COR-L47 (cell line): ENCODE measurements at regions not wholly inside any gene's neighbourhood (a gene's known extent, or its start where the extent isn't known, plus 50 kb on each side); places are given as distances from the start of the nearest gene placed in this dataset.

Experiments used
- DNase-seq: peaks from one replicate; lab custom pipeline; 2025; lab: John Stamatoyannopoulos, UW

GRCh38 chr16:49910541-49911071, 54.7 kb upstream of the ZNF423 start:
- no peak for DNase-seq

DNA sequence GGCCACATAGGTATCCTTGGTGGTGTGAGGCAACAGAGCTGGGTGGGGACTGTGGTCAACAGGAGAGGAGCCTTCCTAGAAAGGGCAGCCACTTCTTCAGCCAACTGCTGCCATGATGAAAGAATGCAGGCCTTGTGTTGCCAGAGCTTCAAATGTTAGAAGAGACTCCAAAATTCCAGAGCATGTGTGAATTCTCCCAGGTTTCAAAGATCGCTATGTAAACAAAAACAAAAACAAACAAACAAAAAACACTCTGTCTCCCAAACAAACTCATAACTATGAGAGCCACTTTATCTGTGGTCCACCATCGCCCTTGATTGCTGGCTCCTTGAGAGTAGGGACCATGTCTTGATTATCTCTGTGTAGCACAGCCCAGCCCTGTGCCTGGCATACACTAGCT, 55.5 kb upstream of the ZNF423 start:
- no peak for DNase-seq

- no peak for DNase-seq
Observed at GRCh38 chr16:49912721-49913120, 56.8 kb upstream of the ZNF423 start.

GRCh38 chr16:49913720-49914119, 57.8 kb upstream of the ZNF423 start:
- DNase-seq = no peak

DNA sequence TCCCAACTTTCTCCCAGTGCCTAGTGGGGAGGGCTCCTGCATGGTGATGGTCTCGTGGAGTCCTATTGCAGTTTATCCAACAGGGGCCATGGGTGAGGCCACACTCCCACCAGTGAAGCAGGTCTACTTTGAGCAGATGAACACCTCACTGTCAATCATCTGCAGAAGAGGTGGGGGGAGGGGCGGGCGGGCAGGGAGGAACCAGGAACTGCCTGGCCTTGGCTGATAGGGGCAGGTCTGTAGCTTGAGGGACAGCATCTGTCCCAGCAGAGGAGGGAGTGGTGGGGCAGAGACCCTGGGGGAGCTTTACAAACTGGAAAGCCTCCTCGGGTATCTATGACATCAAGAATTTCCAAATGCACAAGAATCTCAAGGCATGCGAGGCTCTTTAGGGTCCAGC, 58.7 kb upstream of the ZNF423 start:
- no peak for DNase-seq

DNA sequence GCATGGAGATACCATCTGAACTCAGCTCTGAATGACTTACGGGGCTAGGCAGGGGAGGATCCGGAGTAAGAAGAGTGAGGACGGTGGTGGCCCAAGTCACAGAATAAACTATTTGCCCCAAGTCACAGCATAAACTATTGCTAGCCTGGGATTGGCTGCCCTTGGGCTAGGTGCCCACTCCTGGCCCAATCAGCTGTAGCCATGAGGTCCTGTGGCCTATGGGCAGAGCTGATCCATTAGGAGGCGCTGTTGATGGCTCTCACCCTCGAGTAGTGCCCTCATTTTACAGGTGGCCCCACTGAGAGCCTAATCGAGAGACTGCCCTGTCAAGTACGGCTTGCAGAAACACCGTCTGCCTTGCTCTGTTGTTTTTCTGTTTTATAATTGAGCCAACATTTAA, 62.3 kb upstream of the ZNF423 start:
- DNase-seq = no peak

- DNase-seq = no peak
Observed at GRCh38 chr16:49919327-49919726, 63.4 kb upstream of the ZNF423 start.

GRCh38 chr16:49920397-49920796, 64.5 kb upstream of the ZNF423 start:
- no peak for DNase-seq

DNA sequence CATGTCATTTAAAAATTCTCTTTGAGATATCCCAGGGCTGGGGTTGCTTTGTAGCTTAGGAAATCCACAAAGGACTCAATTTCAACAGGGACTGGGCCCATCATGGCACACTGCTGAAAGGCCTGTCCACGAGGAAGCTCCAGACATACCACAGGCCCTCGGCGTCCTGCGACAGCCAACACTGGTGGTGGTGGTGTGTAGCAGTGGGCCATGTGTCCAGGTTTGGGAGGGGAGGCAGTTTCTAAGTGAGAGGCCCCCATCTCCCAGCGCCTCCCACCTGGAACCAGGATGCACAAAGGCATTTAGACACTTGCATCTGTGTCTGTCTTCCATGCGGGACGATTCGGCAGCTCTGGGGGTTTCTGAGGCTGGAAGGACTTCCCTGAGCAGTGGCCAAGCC, 65.2 kb upstream of the ZNF423 start:
- no peak for DNase-seq

GRCh38 chr16:49921791-49922456, 66.0 kb upstream of the ZNF423 start:
- DNase-seq = peak; percentile 56

DNA sequence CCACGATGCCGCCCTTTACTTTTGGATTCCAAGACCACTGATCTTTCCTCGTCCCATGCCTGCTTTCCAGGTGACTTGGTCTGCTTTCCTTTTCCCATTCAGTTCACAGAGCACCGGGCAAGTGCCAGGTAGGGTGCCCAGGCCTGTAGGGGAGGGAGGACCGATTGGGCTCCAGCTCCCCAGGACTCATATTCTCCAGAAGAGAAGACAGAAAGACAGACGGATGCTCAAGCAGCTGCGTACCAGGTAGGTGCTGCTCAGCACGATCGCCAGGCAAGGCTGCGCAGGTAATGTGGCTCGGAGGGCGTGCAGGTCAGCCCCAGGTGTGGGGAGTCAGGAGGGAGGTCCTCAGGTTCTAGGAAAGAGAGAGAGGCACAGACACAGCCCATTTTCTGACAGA, 67.5 kb upstream of the ZNF423 start:
- DNase-seq = no peak

DNA sequence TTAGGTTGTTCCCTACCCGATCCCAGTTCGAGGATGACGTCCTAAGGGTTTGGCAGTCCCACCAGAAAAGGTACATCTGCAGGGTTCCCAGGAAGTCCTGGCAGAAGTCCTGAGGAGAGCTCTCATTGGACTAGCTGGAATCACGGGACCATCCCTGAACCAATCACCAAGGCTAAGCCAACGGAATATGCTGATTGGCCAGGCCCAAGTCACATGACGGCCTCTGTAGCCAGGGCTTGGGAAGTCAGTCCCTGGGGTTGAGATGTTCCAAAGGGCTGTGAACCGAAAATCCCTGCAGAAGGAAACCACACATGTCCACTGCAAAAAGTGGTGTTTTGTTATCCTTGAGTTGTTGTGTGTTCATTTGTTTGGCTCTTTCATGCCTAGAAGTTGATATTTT, 68.2 kb upstream of the ZNF423 start:
- DNase-seq = no peak

DNA sequence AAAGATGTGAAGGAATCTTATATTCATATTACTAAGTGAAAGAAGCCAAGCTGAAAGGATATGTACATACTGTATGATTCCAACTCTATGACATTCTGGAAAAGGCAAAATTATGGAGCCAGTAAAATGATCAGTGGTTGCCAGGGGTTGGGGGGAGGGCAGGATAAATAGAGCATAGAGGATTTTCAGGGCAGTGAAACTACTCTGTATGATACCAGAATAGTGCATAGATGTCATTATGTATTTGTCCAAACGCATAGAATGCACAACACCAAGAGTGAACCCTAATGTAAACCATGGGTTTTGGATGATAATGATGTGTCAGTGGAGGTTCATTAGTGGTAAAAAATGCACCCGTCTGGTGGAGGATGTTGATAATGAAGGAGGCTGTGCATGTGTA, 71.0 kb upstream of the ZNF423 start:
- DNase-seq = no peak

DNA sequence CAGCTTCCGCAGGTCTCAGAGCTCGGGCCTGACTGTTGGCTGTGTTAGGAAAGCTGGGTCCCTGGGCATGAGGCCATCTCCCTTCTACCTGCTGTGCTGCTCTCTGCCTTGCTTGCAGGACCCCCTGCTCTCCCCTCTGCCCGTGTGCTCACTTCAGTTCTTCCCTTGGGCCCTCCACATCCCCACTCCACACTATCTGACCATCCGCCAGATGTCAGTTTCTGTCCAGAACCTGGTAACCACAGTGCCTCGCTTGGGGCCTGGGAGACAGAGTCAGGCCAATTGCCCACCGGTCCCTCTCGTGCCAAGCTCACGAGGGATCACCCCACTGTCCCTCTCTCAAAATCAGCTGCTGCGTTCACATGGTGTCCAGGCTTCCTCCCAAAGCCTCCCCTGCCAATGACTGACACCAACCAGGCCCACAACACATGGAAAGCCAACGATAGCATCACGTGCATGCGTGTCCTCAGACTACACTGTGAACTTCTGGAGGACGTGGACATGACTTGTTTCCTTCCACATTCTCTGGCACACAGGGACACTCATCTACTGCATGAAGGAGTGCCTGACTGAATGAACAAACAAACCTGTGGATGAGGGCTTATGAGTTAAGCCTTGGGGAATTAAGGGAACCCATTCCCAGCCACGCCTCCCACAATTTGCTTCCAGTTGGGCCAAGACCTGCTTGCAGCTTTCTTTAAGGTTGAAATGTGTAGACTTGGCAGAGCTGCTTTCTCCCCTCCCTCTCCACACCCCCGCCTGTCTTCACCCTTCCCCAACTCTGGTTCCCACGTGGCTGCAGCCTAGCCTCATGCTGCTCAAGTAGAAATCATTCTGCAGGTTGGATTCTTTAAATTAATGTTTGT, 72.5 kb upstream of the ZNF423 start:
- no peak for DNase-seq

DNA sequence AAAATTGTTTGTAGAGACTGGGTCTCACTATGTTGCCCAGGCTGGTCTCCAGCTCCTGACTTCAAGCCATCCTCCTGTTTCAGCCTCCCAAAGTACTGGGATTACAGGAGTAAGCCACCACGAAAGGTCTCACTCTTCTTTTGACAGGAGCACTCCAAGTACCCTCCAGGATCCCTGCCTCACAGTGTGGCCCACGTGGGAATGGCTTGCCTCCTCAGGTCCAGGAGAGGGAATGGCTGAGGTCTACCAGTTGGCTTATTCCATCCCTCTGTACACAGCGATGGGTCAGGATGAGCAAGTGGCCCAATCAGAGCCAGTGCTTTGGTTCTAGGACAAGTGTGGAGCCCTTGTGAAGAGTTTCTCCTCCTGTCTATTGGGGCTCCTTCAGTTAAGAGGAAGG, 73.7 kb upstream of the ZNF423 start:
- no peak for DNase-seq

DNA sequence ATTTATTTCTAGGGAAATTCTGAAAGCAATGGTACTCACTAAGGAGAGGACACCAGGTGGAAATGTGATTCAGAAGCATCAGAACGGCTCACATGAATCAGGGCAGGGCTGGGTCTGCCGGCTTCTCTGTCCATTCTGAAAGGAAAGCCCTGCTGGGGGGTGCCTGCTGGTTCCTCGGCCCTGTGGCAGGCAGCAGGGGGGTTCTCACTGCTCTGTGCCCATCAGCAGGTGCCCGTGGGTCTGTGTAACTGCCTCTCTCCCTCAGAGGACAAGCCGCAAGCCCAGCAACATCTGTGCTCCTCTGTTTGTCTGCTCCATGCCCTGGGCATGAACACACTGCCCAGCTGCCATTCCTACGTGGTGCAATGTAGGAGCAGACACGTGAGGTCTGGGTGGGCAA, 74.9 kb upstream of the ZNF423 start:
- no peak for DNase-seq

DNA sequence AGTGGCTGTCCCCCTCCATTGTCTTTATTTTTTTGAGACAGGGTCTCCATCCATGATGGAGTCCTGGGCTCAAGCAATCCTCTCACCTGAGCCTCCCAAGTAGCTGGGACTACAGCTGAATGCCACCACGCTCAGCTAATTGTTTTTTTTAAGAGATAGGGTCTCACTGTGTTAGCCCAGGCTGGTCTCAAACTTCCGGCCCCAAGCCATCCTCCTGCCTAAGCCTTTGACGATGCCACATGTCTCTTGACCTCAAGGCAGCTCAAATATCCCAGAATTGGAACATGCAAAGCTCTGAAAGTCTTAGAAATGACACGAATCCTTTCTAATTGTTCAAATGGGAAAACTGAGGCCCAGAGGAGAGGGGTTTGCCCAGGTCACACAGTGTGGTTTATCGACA, 75.4 kb upstream of the ZNF423 start:
- no peak for DNase-seq

DNA sequence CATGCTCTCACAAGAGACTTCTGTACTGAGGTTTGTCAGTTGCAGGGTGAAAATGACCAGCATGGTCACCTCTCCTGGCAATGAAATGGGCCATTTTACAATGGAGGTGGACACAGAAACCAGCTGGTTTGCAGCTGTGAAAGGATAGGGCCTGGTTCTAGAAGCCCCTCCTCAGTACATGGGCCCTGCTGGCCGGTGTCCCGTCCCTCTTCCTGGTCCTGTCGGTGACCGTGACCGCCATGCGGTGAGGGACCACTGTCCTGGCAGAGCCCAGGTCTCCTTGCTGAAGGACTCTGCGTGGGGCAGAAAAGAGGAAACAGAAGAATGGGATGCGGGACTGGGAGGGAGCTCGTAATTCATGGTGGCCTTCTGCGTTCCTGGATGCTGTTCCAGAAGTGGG, 76.0 kb upstream of the ZNF423 start:
- no peak for DNase-seq

GRCh38 chr16:49932434-49932833, 76.5 kb upstream of the ZNF423 start:
- DNase-seq = no peak

GRCh38 chr16:49932946-49933345, 77.0 kb upstream of the ZNF423 start:
- DNase-seq = no peak

GRCh38 chr16:49936791-49937190, 80.9 kb upstream of the ZNF423 start:
- DNase-seq = no peak

DNA sequence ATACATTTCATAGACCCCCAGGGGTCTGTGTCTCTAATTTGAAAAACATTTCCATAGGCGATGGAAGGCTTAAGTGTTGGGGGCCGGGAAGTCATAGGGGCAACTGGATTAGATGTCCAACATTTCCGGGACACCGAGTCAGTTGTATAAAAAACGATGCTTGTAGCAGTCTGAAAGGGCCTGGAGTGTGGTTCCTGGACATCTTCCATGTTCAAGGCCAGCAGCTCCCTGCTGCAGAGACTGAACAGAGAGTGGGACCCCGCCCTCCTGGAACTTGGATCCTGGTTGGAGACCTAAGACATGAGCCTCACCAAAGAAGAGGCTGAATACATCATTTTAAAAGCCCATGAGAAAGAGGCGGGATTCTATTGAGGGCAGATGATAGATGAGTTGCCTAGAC, 82.0 kb upstream of the ZNF423 start:
- DNase-seq = no peak

GRCh38 chr16:49939495-49939894, 83.6 kb upstream of the ZNF423 start:
- DNase-seq = no peak
